GM12891 (cell line): ENCODE measurements at regions not wholly inside any gene's neighbourhood (a gene's known extent, or its start where the extent isn't known, plus 50 kb on each side); places are given as distances from the start of the nearest gene placed in this dataset.

ENCODE experiments used
- PAX5 ChIP-seq: IDR thresholded peaks from 2 replicates; pipeline ENCODE4 v1.6.1; 2011; ENCODE audit warnings: low read length, moderate library complexity, mild to moderate bottlenecking; ENCODE audit not compliant: insufficient read depth, severe bottlenecking
- POLR2A ChIP-seq: IDR thresholded peaks from 2 replicates; pipeline ENCODE4 v1.6.1; 2011; ENCODE audit warnings: low read depth, low read length, control low read depth
- POLR2AphosphoS5 ChIP-seq: IDR thresholded peaks from 2 replicates; pipeline ENCODE4 v1.6.1; 2011; ENCODE audit warnings: low read depth, low read length, control low read depth
- SPI1 ChIP-seq: IDR thresholded peaks from 2 replicates; pipeline ENCODE4 v1.6.1; 2011; ENCODE audit warnings: low read depth, low read length, control low read depth
- TAF1 ChIP-seq: IDR thresholded peaks from 2 replicates; pipeline ENCODE4 v1.6.1; 2011; ENCODE audit warnings: low read depth, low read length, control low read depth

- TF ChIP-seq POLR2AphosphoS5 (no peak), POLR2A (no peak), TAF1 (no peak), PAX5 (no peak), SPI1 (no peak)
Measured at GRCh38 chr5:5957737-5958136, 420.6 kb downstream of the MED10 start.
